GM12892 (cell line): ENCODE measurements at regions not wholly inside any gene's neighbourhood (a gene's known extent, or its start where the extent isn't known, plus 50 kb on each side); places are given as distances from the start of the nearest gene placed in this dataset.

Experiments
- POLR2A ChIP-seq: IDR thresholded peaks from 2 replicates; pipeline ENCODE4 v1.6.1; 2011; ENCODE audit warnings: low read depth, low read length, control low read depth
- POLR2AphosphoS5 ChIP-seq: IDR thresholded peaks from 2 replicates; pipeline ENCODE4 v1.6.1; 2011; ENCODE audit warnings: low read depth, low read length, control low read depth

DNA sequence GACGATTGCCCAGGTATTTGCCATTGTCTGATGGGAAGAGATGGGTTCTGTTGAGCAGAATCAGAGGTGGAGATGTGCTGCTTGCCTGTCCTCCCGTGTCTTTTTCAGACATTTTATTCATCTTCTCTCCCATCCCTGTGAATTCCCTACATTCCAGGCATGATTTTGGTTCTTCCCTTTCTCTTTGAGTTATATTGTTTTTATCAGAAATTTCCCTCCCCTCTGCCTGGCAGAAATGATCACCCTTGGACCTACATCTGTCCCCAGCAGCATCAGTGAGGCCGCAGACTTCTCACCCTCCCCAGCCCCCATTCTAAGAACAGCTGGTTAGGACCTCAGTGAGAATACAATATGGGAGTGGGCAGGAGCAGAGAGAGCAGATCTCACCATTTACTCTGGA lies 640.2 kb downstream of the CCDC171 start:
- no peak for TF ChIP-seq POLR2A
- TF ChIP-seq POLR2AphosphoS5, result no peak
